Raji (cell line): ENCODE measurements at regions not wholly inside any gene's neighbourhood (a gene's known extent, or its start where the extent isn't known, plus 50 kb on each side); places are given as distances from the start of the nearest gene placed in this dataset.

Experiments used
- POLR2A ChIP-seq: IDR thresholded peaks from 2 replicates; pipeline ENCODE4 v1.6.1; 2011; ENCODE audit warnings: low read depth, low read length, control low read depth; ENCODE audit not compliant: insufficient read depth

GRCh38 chr16:85309656-85310587 lies 197.7 kb upstream of the CIBAR2 start:
- peak; percentile 22; the same call in 1 of the 2 replicates for TF ChIP-seq POLR2A

DNA sequence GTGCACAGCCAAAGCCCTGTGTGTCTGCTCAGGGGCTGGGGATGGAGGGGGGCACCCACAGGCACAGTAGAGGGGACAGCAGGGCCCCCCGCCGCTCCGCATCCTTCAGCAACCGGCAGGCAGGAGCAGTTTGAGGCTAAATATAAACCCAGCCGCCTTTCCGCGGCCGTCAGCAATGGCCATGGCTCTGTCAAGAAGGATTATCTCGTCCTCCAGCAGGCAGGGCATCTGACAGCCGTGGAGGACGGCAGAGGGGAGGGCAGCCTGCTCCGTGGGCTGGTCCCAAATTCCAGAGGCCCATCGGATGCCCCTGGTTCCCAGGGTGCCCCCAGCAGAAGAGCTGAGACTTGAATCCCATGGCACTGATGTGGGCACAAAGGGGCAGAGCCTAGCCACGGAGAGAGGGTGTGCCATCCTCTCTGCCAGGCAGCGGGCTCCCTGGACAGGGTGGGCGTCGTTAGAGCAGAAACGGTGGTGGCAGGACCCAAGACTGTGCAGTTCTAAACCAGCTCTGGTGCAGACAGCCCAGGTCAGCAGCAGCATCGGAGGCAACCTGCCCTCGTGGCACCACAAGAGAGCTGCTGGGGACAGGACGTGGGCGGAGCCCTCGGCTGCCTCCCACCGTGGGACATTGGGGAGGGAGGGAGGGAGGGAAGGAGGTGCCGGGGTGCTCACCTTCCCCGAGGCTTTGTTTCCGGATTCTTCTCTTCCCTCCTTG lies 198.8 kb upstream of the CIBAR2 start:
- TF ChIP-seq POLR2A = no peak

GRCh38 chr16:85311741-85312140 lies 199.5 kb upstream of the CIBAR2 start:
- TF ChIP-seq POLR2A = no peak

- TF ChIP-seq POLR2A = no peak
Observed at GRCh38 chr16:85312174-85312573, 199.9 kb upstream of the CIBAR2 start.

GRCh38 chr16:85312642-85313525 lies 200.6 kb upstream of the CIBAR2 start:
- TF ChIP-seq POLR2A = no peak

DNA sequence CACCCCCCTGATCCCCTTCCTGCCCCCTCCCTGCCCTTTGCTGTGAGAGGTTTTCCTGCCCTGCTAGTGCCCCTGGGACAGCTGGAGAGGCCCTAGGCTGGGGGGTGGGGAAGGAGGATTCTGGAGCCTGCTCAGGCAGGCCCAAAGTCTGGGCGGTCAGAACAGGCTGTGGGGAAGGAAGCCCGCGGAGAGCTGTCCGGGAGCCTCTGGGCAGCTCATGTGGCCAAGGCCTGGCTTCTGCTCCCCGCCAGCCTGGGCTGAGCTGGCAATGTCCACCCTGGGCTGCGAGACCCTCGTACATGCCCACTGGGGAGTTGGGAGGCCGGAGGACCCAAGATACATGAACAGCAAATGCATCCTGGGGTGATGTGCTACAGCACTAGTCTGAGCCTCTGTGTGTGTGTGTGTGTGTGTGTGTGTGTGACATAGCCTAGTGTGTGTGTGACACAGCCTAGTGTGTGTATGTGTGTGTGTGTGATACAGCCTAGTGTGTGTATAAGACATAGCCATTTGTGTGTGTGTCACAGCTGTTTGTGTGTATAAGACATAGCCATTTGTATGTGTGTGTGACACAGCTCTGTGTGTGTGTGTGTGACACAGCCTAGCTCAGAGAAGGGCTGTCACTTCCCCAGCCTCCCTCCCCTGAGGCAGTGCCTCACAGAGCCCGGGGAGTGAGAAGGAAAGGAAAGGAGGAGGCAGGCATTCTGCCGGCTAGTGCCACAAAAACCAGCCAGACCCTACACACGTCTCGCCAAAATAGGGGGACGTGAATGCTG lies 201.4 kb upstream of the CIBAR2 start:
- no peak for TF ChIP-seq POLR2A

DNA sequence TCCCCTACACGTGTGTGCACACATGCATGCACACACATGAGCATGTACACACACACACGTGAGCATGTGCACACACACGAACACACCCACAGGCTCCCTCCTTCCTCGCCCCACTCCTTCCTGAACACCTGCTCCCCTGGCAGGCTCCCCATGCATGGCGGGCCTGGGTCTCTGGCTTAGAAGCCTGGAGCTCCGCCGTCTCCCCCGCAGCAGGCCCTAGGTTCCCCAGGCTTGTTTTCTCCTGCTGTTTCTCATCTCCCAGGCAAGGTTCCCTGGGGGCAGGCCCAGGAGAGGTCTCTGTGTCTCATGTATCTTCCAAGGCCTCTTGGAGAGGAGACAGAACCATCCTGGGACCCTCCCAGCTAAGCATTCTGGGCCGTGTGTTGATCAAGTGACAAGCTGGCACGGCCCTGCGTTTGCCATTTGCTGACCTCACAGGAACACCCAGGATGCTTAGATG lies 202.3 kb upstream of the CIBAR2 start:
- TF ChIP-seq POLR2A = no peak

DNA sequence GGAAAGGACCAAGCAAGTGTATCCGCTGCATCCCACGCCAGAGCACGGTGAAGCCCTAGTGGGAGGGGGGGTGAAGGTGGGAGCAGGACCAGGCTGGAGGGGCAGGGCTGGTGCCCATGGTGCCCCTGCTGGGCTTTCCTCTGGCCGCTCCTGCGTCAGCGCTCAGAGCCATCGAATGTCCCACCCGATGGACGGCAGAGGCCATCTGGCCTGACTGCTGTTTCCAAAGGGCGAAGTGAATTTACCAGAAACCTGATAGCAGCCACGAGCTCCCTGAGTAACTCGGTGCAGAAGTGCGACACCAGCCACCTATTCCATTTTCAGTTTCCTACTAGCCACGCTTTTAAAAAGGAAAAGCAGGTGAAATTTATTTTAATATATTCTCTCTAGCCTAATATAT lies 203.6 kb upstream of the CIBAR2 start:
- no peak for TF ChIP-seq POLR2A

- no peak for TF ChIP-seq POLR2A
Observed at GRCh38 chr16:85316321-85316919, 204.1 kb upstream of the CIBAR2 start.

DNA sequence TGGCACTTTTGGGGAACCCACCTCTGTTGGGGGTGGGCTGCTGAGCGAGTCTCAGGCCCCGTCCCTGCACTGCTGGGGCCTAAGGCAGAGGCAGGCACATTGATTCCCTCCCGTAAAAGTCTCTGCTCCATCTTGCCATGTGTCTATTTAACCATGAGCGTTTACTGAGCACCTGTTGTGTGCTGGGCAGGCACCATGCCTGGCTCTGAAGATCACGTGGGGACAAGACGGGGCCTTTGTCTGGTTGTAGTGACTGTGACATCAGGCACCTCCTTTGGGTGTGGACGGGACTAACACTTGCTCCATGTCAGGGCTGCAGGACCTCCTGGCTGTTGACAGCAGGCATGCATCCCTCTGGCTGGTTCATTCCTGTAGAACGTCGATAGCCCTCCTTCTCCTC lies 204.7 kb upstream of the CIBAR2 start:
- no peak for TF ChIP-seq POLR2A

- no peak for TF ChIP-seq POLR2A
Observed at GRCh38 chr16:85317704-85318103, 205.4 kb upstream of the CIBAR2 start.

DNA sequence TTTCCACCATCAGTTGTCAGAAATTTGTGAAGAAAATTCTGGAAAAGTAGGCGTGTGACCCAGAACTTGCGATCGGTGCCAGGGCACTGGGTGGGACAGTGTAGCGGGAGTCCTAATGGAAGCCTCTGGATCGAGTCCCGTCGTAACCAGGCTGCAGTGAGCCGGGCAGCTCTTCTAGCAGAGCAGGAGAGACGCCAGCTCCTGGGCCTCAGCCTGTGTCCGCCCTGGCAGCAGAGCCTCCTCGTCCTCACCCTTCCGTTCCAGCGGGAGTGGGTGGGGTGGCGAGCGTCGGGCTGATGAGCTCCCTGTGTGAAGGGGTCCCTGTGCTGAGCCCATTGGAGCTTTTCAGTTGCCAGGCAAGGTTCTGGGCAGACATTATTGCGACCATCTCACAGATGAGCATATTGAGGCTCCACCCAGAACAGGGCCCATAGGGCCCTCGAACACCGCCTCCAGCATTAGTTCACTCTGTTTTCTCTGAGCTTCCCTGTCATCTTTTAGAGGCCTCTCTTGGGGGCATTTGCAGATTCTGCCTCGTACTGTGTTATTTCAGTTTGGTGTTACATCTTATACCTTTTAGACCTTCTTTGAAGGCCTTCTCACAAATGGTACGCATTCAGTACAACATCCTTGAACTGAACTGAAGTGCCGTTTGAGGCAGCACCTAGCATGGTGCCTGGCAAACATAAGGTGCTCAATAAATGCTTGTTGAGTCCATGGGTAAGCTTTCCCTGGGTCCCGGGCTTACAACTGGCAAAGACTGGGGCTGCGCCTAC lies 207.1 kb upstream of the CIBAR2 start:
- TF ChIP-seq POLR2A = no peak

DNA sequence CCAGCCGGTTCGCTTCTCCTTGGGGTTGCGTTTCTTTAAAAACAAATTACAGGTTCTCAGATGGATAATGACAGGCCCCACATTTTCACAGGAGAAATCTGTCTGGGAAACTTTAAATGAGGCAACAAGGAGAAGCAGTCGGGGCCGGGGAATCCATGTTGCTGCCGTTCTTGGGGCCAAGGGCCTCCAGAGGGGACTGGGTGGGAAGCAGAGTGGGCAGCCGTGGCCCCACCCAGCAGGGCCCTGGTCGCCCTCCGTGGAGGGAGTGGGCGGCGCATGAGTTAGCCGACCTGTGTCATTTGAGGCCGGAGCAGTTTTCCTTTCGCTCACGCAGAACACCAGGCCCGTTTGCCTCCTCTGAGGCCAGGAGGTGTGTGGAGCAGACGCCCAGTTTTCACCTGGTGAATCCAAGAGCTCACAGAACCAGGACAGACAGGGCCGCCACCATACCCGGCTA lies 207.7 kb upstream of the CIBAR2 start:
- TF ChIP-seq POLR2A = no peak
